B cell (primary cell): ENCODE measurements at regions not wholly inside any gene's neighbourhood (a gene's known extent, or its start where the extent isn't known, plus 50 kb on each side); places are given as distances from the start of the nearest gene placed in this dataset.

Experiments used
- ATAC-seq: fragments of 200-7000 bp; cut with Tn5 transposase; one replicate; pipeline ENCODE4 v1.10.0; 2021; ENCODE audit warnings: low read depth, mild to moderate bottlenecking, moderate number of reproducible peaks, moderate library complexity
- CTCF ChIA-PET: fragments of 350-600 bp; sonication (Branson Sonifier 250); formaldehyde crosslinking; loops from one replicate; lab custom pipeline; 2021; ENCODE audit warnings: antibody characterized with exemption, inconsistent platforms; lab: Charles Lee
- POLR2A ChIA-PET: fragments of 350-600 bp; sonication (Branson Sonifier 250); formaldehyde crosslinking; loops from one replicate; lab custom pipeline; 2021; ENCODE audit warnings: antibody characterized with exemption; lab: Charles Lee
- DNase-seq: peaks from one replicate; pipeline ENCODE4 v3.0.0; 2013
- H2AFZ ChIP-seq: 2 replicates; pipeline ENCODE4 v1.6.1; 2012; ENCODE audit warnings: mild to moderate bottlenecking, low read depth, low read length; ENCODE audit not compliant: insufficient read depth, poor library complexity, severe bottlenecking
- H3K27ac ChIP-seq, 2 donors: 1 replicate in 1 of 2; 2 replicates in 1 of 2; pipeline ENCODE4 v1.5.1; 2012 to 2013; ENCODE audit warnings: low read length in 2 of 2, mild to moderate bottlenecking in 2 of 2, moderate library complexity in 1 of 2
- H3K27me3 ChIP-seq, 4 experiments: fragments of 200-600 bp in 1 of 4; sonication (generic) in 1 of 4; replicated peaks in 1 of 4; 1 replicate in 2 of 4; 2 replicates in 2 of 4; pipeline versions ENCODE4 v1.6.1 to v1.7.0; 2013 to 2016; ENCODE audit warnings: low read length in 3 of 4, mild to moderate bottlenecking in 2 of 4, mixed read lengths in 1 of 4, moderate library complexity in 1 of 4; ENCODE audit not compliant: insufficient read depth in 4 of 4, control insufficient read depth in 3 of 4; ENCODE audit errors: control extremely low read depth in 1 of 4
- H3K36me3 ChIP-seq, 2 experiments: replicated peaks in 1 of 2; 1 replicate in 1 of 2; 2 replicates in 1 of 2; pipeline versions ENCODE4 v1.6.1 to v1.7.1; 2013; ENCODE audit warnings: low read length in 1 of 2; ENCODE audit not compliant: insufficient read depth in 2 of 2, control insufficient read depth in 1 of 2; ENCODE audit errors: control extremely low read depth in 1 of 2, extremely low read depth in 1 of 2
- H3K4me1 ChIP-seq, 2 donors: fragments of 200-600 bp in 1 of 2; sonication (generic) in 1 of 2; 1 replicate in 1 of 2; 2 replicates in 1 of 2; pipeline versions ENCODE4 v1.5.1 to v1.6.1; 2013 to 2017; ENCODE audit warnings: low read length in 2 of 2; ENCODE audit not compliant: control insufficient read depth in 2 of 2, insufficient read depth in 2 of 2
- H3K4me2 ChIP-seq: replicated peaks from 2 replicates; pipeline ENCODE3; 2012; ENCODE audit warnings: mild to moderate bottlenecking, low read depth, low read length; ENCODE audit not compliant: poor library complexity, severe bottlenecking
- H3K4me3 ChIP-seq, 5 experiments: fragments of 200-600 bp in 1 of 5; sonication (generic) in 1 of 5; 1 replicate in 3 of 5; 2 replicates in 2 of 5; pipeline versions ENCODE4 v1.5.1 to v1.7.0; 2011 to 2016; ENCODE audit warnings: low read length in 4 of 5, mild to moderate bottlenecking in 4 of 5, low read depth in 2 of 5, control low read depth in 1 of 5, moderate library complexity in 1 of 5; ENCODE audit not compliant: insufficient read depth in 1 of 5; ENCODE audit errors: control extremely low read depth in 1 of 5, extremely low read depth in 1 of 5
- H3K79me2 ChIP-seq: fragments of 200-600 bp; sonication (generic); one replicate; pipeline ENCODE4 v1.6.0; 2016; ENCODE audit warnings: low read length; ENCODE audit not compliant: control insufficient read depth, insufficient read depth
- H3K9ac ChIP-seq: fragments of 200-600 bp; sonication (generic); 2 replicates; pipeline ENCODE4 v1.6.1; 2017; ENCODE audit warnings: mild to moderate bottlenecking, low read length, moderate library complexity
- H3K9me3 ChIP-seq, 3 donors: one replicate each; pipeline versions ENCODE4 v1.6.1 to v1.7.1; 2013; ENCODE audit warnings: low read length in 2 of 3; ENCODE audit not compliant: control insufficient read depth in 2 of 3, insufficient read depth in 1 of 3; ENCODE audit errors: control extremely low read depth in 1 of 3
- H4K20me1 ChIP-seq: 2 replicates; pipeline ENCODE4 v1.6.0; 2012; ENCODE audit warnings: mild to moderate bottlenecking, low read length; ENCODE audit not compliant: insufficient read depth, control insufficient read depth, poor library complexity, severe bottlenecking
- H3K27ac Mint-ChIP-seq: one replicate; pipeline ENCODE4 v1.8.0; 2021; ENCODE audit warnings: mixed read lengths
- H3K27me3 Mint-ChIP-seq: one replicate; pipeline ENCODE4 v1.8.0; 2021; ENCODE audit warnings: mixed read lengths
- H3K4me1 Mint-ChIP-seq: one replicate; pipeline ENCODE4 v1.8.0; 2021; ENCODE audit warnings: mixed read lengths
- H3K4me3 Mint-ChIP-seq: one replicate; pipeline ENCODE4 v1.8.0; 2021; ENCODE audit warnings: mixed read lengths
- H3K9me3 Mint-ChIP-seq: one replicate; pipeline ENCODE4 v1.8.0; 2022; ENCODE audit warnings: mixed read lengths; ENCODE audit not compliant: insufficient read depth
- CTCF ChIP-seq: fragments of 200-600 bp; IDR thresholded peaks from one replicate; pipeline ENCODE4 v1.8.0; 2022; ENCODE audit warnings: antibody characterized with exemption, mild to moderate bottlenecking
- EZH2 ChIP-seq: IDR thresholded peaks from 2 replicates; pipeline ENCODE4 v1.6.1; 2012; ENCODE audit warnings: borderline replicate concordance, low read depth, mild to moderate bottlenecking, moderate library complexity, low read length; ENCODE audit not compliant: insufficient read depth, poor library complexity, severe bottlenecking
- WGBS: methylation state at CpG from one replicate; pipeline ENCODE4 v1.1.5; 2013; ENCODE audit warnings: missing lambda C conversion rate; ENCODE audit not compliant: insufficient coverage; 5-methylcytosine and 5-hydroxymethylcytosine counted together
- intact Hi-C: fragments of 100-400 bp; cut with micrococcal nuclease; formaldehyde crosslinking; loops from one replicate; pipeline ENCODE4 v1.10.0; 2022

GRCh38 chr7:42337225-42337905 lies 100.4 kb upstream of the GLI3 start:
- H3K4me1 ChIP-seq: no peaks in the 10 kb centered on the region
- no peak overlapping the region for H3K4me3 ChIP-seq
- H3K9me3 ChIP-seq: peaks cover 0 to 6% (median 3%) of the 10 kb centered on the region in 3 donors
- H3K36me3 ChIP-seq: no peaks in the 10 kb centered on the region
- no peaks in the 10 kb centered on the region for H3K4me1 Mint-ChIP-seq
- H3K9ac ChIP-seq: no peak overlapping the region
- no peak overlapping the region for H3K27ac Mint-ChIP-seq
- DNase-seq (no peak), ATAC-seq (no peak)
- intact Hi-C loops: no loop called here
- no peak overlapping the region for H3K4me3 Mint-ChIP-seq
- POLR2A ChIA-PET: no interaction called here
- H4K20me1 ChIP-seq: no peaks in the 10 kb centered on the region
- no peak for TF ChIP-seq EZH2
- no peak for TF ChIP-seq CTCF
- 78% methylated on average over 10 of the region's 13 CpGs for WGBS
- no peaks in the 10 kb centered on the region for H3K27me3 Mint-ChIP-seq
- H3K27me3 ChIP-seq: no peaks in the 10 kb centered on the region
- CTCF ChIA-PET: no interaction called here
- H3K27ac ChIP-seq: no peak overlapping the region
- no peak overlapping the region for H2AFZ ChIP-seq
- H3K79me2 ChIP-seq: no peaks in the 10 kb centered on the region
- peaks cover 6% of the 10 kb centered on the region for H3K9me3 Mint-ChIP-seq
- H3K4me2 ChIP-seq: no peak overlapping the region

GRCh38 chr7:42332605-42333222 lies 95.7 kb upstream of the GLI3 start:
- no peak overlapping the region for H3K9ac ChIP-seq
- no peak overlapping the region for H3K4me2 ChIP-seq
- ChIA-PET CTCF (no interaction called here), POLR2A (no interaction called here)
- Mint-ChIP-seq H3K27me3 (no peaks in the 10 kb centered on the region), H3K9me3 (peaks cover 9% of the 10 kb centered on the region), H3K4me1 (no peaks in the 10 kb centered on the region), H3K27ac (no peak overlapping the region), H3K4me3 (no peak overlapping the region)
- H3K27ac ChIP-seq: no peak overlapping the region
- no peaks in the 10 kb centered on the region for H3K36me3 ChIP-seq
- no peaks in the 10 kb centered on the region for H3K79me2 ChIP-seq
- no CpG with 5 or more reads among the region's 2 CpGs for WGBS
- H4K20me1 ChIP-seq: no peaks in the 10 kb centered on the region
- H3K4me1 ChIP-seq: no peaks in the 10 kb centered on the region
- H3K27me3 ChIP-seq: no peaks in the 10 kb centered on the region
- no peak overlapping the region for H2AFZ ChIP-seq
- peaks cover 0 to 12% (median 10%) of the 10 kb centered on the region in 3 donors for H3K9me3 ChIP-seq
- TF ChIP-seq CTCF: no peak
- TF ChIP-seq EZH2: no peak
- no peak overlapping the region for H3K4me3 ChIP-seq
- DNase-seq: no peak
- intact Hi-C loops: no loop called here
- no peak for ATAC-seq
